ENCODE measurements at regions not wholly inside any gene's neighbourhood (a gene's known extent, or its start where the extent isn't known, plus 50 kb on each side); places are given as distances from the start of the nearest gene placed in this dataset.

DNA sequence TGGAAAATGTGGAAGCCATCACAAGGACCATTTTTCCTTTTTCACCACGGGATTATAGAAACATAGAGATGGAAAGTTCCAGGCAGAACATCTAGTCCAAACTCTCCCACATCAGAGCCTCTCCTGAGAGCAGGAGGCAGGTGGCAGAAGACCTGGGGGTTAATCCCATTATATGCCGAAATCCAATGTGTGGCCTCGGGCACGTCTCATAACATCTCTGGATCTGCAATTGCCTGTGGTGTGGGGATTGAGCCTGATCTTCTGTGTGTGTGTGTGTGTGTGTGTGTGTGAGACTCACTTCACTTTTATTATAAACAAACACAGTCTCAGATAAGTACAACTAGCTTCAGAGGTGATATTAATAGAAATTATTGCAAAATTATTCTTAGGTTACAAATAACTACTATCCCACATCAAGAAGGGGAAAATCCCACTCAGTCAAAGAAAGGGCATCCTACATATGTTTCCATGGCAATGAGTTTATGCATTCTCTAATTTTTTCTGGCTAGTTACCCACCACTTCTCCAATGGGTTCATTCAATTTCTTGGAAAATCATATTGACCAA, 199.1 kb downstream of the FOXL1 start:
- peak; percentile 28 for DNase-seq (ENCODE audit: low read depth)
- TF ChIP-seq CTCF (conservative IDR thresholded peaks at IDR 0.05; ENCODE audit: control insufficient read depth, insufficient read depth, low read depth, low read length), result no peak
- no peak overlapping the region for H3K4me3 ChIP-seq (ENCODE audit: control insufficient read depth, low read depth, low read length)

- H3K4me3 ChIP-seq (ENCODE audit: control insufficient read depth, low read depth, low read length), result no peak overlapping the region
- no peak for TF ChIP-seq CTCF (conservative IDR thresholded peaks at IDR 0.05; ENCODE audit: control insufficient read depth, insufficient read depth, low read depth, low read length)
- no peak for DNase-seq (ENCODE audit: low read depth)
Measured at GRCh38 chr16:86778108-86778745, 199.9 kb downstream of the FOXL1 start.

DNA sequence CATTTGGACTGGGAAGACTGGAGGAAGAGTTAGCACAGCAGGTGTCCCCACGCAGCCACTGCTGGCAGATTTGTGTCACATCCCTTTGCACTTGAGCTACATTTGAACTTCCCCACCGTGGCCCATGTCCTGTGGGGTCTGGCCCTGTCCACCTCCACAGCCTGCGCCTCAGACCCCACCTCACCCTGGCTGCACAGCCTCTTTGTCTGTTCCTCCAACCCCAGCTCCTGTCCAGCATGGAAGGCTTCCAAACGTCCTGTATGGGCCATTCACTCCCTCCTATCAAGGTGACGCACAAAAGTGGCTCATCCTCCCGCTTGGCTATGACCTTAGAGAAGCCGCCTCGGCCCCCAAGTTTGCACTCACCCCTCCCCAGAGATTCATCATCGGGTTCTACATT, 200.6 kb downstream of the FOXL1 start:
- no peak for DNase-seq (ENCODE audit: low read depth)
- H3K4me3 ChIP-seq (ENCODE audit: control insufficient read depth, low read depth, low read length), result no peak overlapping the region
- TF ChIP-seq CTCF (conservative IDR thresholded peaks at IDR 0.05; ENCODE audit: control insufficient read depth, insufficient read depth, low read depth, low read length), result no peak

- H3K4me3 ChIP-seq (ENCODE audit: control insufficient read depth, low read depth, low read length), result no peak overlapping the region
- TF ChIP-seq CTCF (conservative IDR thresholded peaks at IDR 0.05; ENCODE audit: control insufficient read depth, insufficient read depth, low read depth, low read length), result no peak
- no peak for DNase-seq (ENCODE audit: low read depth)
Measured at GRCh38 chr16:86781046-86781445, 202.7 kb downstream of the FOXL1 start.

DNA sequence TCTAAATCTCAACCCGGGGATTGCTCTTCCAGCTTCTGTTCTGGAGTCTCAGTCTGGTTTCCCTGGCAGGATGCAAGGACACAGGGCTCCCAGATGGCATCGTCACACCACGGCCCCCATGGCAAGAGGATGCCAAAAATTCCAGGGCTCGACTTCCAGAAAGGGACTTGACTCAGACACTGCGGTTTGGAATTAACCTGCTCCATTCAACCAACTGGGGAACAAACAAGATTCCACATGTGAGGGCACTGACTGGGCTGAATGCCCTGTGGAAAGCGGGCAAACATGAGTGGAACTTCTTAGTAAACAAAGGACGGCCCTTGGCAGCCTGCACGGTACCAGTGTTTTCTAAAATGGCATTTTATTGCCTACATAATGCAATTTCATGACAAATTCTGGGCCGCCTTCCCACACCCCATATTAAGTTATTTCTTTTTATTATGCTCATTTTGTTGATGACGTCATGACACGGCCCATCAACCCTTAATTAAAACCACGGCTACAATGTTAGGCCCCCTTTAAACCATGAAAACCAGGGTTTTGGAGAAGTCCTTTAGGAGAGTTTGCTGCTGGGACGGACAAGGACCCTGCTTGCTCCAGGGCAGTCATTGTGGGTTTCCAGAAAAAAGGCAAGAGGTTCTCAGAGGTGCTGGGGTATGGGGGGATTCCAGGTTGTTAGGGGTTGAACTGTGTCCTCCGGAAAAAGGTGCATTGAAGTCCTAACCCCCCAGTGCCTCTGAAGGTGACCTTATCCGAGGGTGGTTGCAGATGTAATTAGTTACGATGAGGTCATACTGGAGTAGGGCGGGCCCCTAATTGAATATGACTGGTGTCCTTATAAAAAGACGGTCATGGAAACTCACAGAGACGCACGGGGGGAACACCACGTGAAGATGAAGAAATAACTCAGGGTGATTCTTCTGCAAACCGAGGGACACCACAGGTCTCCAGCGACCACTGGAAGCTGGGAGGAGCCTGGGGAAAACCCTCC, 205.6 kb downstream of the FOXL1 start:
- no peak for DNase-seq (ENCODE audit: low read depth)
- no peak overlapping the region for H3K4me3 ChIP-seq (ENCODE audit: control insufficient read depth, low read depth, low read length)
- TF ChIP-seq CTCF (conservative IDR thresholded peaks at IDR 0.05; ENCODE audit: control insufficient read depth, insufficient read depth, low read depth, low read length), result no peak

DNA sequence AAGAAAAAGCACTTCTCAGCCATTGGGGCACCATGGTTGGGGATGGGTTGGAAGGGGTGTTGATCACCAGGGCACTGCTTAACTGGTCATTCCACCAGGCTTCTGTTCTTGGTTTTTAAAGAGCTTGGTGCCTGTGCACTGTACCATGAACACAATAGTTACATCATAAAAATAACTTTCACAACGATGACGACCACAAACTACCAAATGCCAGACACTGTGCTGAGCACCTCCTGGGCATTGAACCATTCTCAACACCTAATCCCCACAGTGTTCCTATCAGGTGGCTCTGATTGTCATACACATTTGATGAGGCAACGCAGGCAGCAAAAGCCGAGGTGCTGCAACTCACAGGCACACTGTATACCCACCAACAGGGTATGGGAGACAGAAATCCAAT, 208.0 kb downstream of the FOXL1 start:
- TF ChIP-seq CTCF (conservative IDR thresholded peaks at IDR 0.05; ENCODE audit: control insufficient read depth, insufficient read depth, low read depth, low read length), result no peak
- no peak overlapping the region for H3K4me3 ChIP-seq (ENCODE audit: control insufficient read depth, low read depth, low read length)
- DNase-seq (ENCODE audit: low read depth), result no peak

All from fibroblast of mammary gland (primary cell).